IMR-90 (cell line): ENCODE measurements at regions not wholly inside any gene's neighbourhood (a gene's known extent, or its start where the extent isn't known, plus 50 kb on each side); places are given as distances from the start of the nearest gene placed in this dataset.

ENCODE experiments used
- ATAC-seq: fragments of 200-7000 bp; cut with Tn5 transposase; 2 replicates; pipeline ENCODE4 v1.9.1; 2020; ENCODE audit warnings: low read depth, mild to moderate bottlenecking, moderate library complexity
- BruUV-seq: library from RNA; stranded (reverse); fragments of 400-500 nt; replicated peaks from 2 replicates; lab custom pipeline; 2021; lab: Mats Ljungman, UMichigan
- CTCF ChIA-PET: fragments of 300-600 bp; formaldehyde crosslinking; extraction: SDS; loops from one replicate; lab custom pipeline; 2021; ENCODE audit warnings: antibody characterized with exemption; lab: Yijun Ruan, JAX
- POLR2A ChIA-PET: fragments of 300-600 bp; sonication (Branson Sonifier 250); formaldehyde crosslinking; loops from one replicate; lab custom pipeline; 2022; ENCODE audit warnings: antibody characterized with exemption; ENCODE audit not compliant: unreplicated experiment; lab: Charles Lee
- DNase-seq: peaks from one replicate; pipeline ENCODE4 v3.0.0; 2013
- H2AFZ ChIP-seq: replicated peaks from 2 replicates; pipeline ENCODE3; 2013; ENCODE audit warnings: low read length, mild to moderate bottlenecking; ENCODE audit not compliant: poor library complexity
- H2AK5ac ChIP-seq: 2 replicates; pipeline ENCODE4 v1.6.1; 2013; ENCODE audit warnings: low read depth, low read length, inconsistent platforms
- H2AK9ac ChIP-seq: replicated peaks from 2 replicates; pipeline ENCODE3; 2013; ENCODE audit warnings: mild to moderate bottlenecking, low read depth, low read length, moderate library complexity; ENCODE audit not compliant: poor library complexity
- H2BK120ac ChIP-seq: 2 replicates; pipeline ENCODE4 v1.6.1; 2013; ENCODE audit warnings: low read depth, low read length, inconsistent platforms
- H2BK15ac ChIP-seq: 3 replicates; pipeline ENCODE4 v1.6.1; 2013; ENCODE audit warnings: low read depth, low read length, inconsistent platforms
- H2BK20ac ChIP-seq: 2 replicates; pipeline ENCODE4 v1.6.1; 2013; ENCODE audit warnings: low read depth, mild to moderate bottlenecking, inconsistent platforms, low read length, moderate library complexity
- H2BK5ac ChIP-seq: 2 replicates; pipeline ENCODE4 v1.6.1; 2013; ENCODE audit warnings: mild to moderate bottlenecking, low read depth, low read length, inconsistent platforms; ENCODE audit not compliant: poor library complexity, severe bottlenecking
- H3K14ac ChIP-seq: replicated peaks from 2 replicates; pipeline ENCODE4 v1.6.1; 2013; ENCODE audit warnings: low read depth, low read length, inconsistent platforms
- H3K18ac ChIP-seq: 2 replicates; pipeline ENCODE4 v1.6.1; 2013; ENCODE audit warnings: low read depth, low read length, control low read depth
- H3K23ac ChIP-seq: 2 replicates; pipeline ENCODE4 v1.6.1; 2013; ENCODE audit warnings: low read depth, low read length, inconsistent platforms
- H3K27ac ChIP-seq: 2 replicates; pipeline ENCODE4 v1.5.1; 2013; ENCODE audit warnings: mild to moderate bottlenecking, control low read depth, low read length; ENCODE audit not compliant: insufficient read depth
- H3K27me3 ChIP-seq: 2 replicates; pipeline ENCODE4 v1.6.1; 2013; ENCODE audit warnings: low read length; ENCODE audit not compliant: control insufficient read depth, insufficient read depth
- H3K36me3 ChIP-seq: 2 replicates; pipeline ENCODE4 v1.6.1; 2013; ENCODE audit warnings: low read length, mixed read lengths; ENCODE audit not compliant: control insufficient read depth, insufficient read depth
- H3K4ac ChIP-seq: 2 replicates; pipeline ENCODE4 v1.6.1; 2013; ENCODE audit warnings: low read depth, low read length, inconsistent platforms
- H3K4me1 ChIP-seq: 2 replicates; pipeline ENCODE4 v1.6.1; 2013; ENCODE audit warnings: low read length, mixed read lengths; ENCODE audit not compliant: control insufficient read depth, insufficient read depth
- H3K4me2 ChIP-seq: 2 replicates; pipeline ENCODE4 v1.6.1; 2013; ENCODE audit warnings: low read depth, mild to moderate bottlenecking, control low read depth, low read length, moderate library complexity
- H3K4me3 ChIP-seq: 2 replicates; pipeline ENCODE4 v1.5.1; 2013; ENCODE audit warnings: low read depth, mild to moderate bottlenecking, control low read depth, low read length, moderate library complexity; ENCODE audit not compliant: insufficient read depth
- H3K56ac ChIP-seq: 2 replicates; pipeline ENCODE4 v1.6.1; 2013; ENCODE audit warnings: low read length, inconsistent platforms; ENCODE audit not compliant: insufficient read depth; ENCODE audit errors: extremely low read depth
- H3K79me1 ChIP-seq, 2 experiments: 2 replicates each; pipeline ENCODE4 v1.6.1; 2013; ENCODE audit warnings: low read length in 2 of 2, inconsistent platforms in 1 of 2, low read depth in 1 of 2
- H3K9ac ChIP-seq: 2 replicates; pipeline ENCODE4 v1.6.1; 2013; ENCODE audit warnings: low read depth, low read length, control low read depth
- H3K9me1 ChIP-seq: 2 replicates; pipeline ENCODE4 v1.6.1; 2013; ENCODE audit warnings: low read length, inconsistent platforms; ENCODE audit not compliant: insufficient read depth
- H3K9me3 ChIP-seq: 2 replicates; pipeline ENCODE4 v1.6.1; 2013; ENCODE audit warnings: low read length; ENCODE audit not compliant: control insufficient read depth, insufficient read depth
- H4K20me1 ChIP-seq: 2 replicates; pipeline ENCODE4 v1.6.1; 2013; ENCODE audit warnings: low read length, inconsistent platforms; ENCODE audit not compliant: insufficient read depth
- H4K5ac ChIP-seq: 2 replicates; pipeline ENCODE4 v1.6.1; 2013; ENCODE audit warnings: mild to moderate bottlenecking, low read depth, low read length, control low read depth
- H4K8ac ChIP-seq, 2 experiments: 2 replicates each; pipeline ENCODE4 v1.6.1; 2013; ENCODE audit warnings: low read depth in 2 of 2, low read length in 2 of 2, control low read depth in 1 of 2, inconsistent platforms in 1 of 2
- H4K91ac ChIP-seq: 2 replicates; pipeline ENCODE4 v1.6.1; 2013; ENCODE audit warnings: low read depth, low read length, inconsistent platforms; ENCODE audit not compliant: insufficient read depth
- BHLHE40 ChIP-seq: fragments of 150-350 bp; IDR thresholded peaks from 2 replicates; pipeline ENCODE4 v1.6.1; 2016; ENCODE audit warnings: mild to moderate bottlenecking, low read depth, low read length
- CEBPB ChIP-seq: IDR thresholded peaks from 2 replicates; pipeline ENCODE4 v1.6.1; 2012; ENCODE audit warnings: low read depth, low read length, improper control_type of control experiment
- FOS ChIP-seq: fragments of 150-350 bp; IDR thresholded peaks from 2 replicates; pipeline ENCODE4 v1.6.1; 2016; ENCODE audit warnings: low read depth, low read length
- MAFK ChIP-seq: IDR thresholded peaks from 2 replicates; pipeline ENCODE4 v1.6.1; 2012; ENCODE audit warnings: low read depth, low read length, improper control_type of control experiment
- MAZ ChIP-seq: IDR thresholded peaks from 2 replicates; pipeline ENCODE4 v1.6.1; 2012; ENCODE audit warnings: low read depth, mild to moderate bottlenecking, low read length, improper control_type of control experiment, moderate library complexity, borderline replicate concordance
- NFE2L2 ChIP-seq: fragments of 150-350 bp; IDR thresholded peaks from 2 replicates; pipeline ENCODE4 v1.6.1; 2016; ENCODE audit warnings: low read depth, mild to moderate bottlenecking, low read length
- WGBS, 2 experiments: methylation state at CpG; one replicate each; pipeline versions ENCODE4 v1.1.5 to v1.1.7; 2013; ENCODE audit warnings: missing lambda C conversion rate in 2 of 2; ENCODE audit not compliant: insufficient read length in 1 of 2; ENCODE audit errors: extremely low coverage in 2 of 2; 5-methylcytosine and 5-hydroxymethylcytosine counted together
- dilution Hi-C: fragments of 300-500 bp; cut with HindIII; formaldehyde crosslinking; loops from one replicate; pipeline ENCODE4 v1.14.3; 2018; ENCODE audit warnings: low sequenced_read_pairs; ENCODE audit not compliant: unreplicated experiment
- in situ Hi-C: fragments of 300-500 bp; cut with MboI; formaldehyde crosslinking; loops from 3 replicates; pipeline ENCODE4 v1.14.3; 2019; ENCODE audit warnings: low sequenced_read_pairs, inconsistent platforms, mixed read lengths
- intact Hi-C: fragments of 100-400 bp; cut with micrococcal nuclease; formaldehyde crosslinking; loops from 2 replicates; pipeline ENCODE4 v1.10.0; 2022
- TF ChIP-seq, protein P1 (sequence below): fragments of 150-350 bp; IDR thresholded peaks from 2 replicates; pipeline ENCODE4 v1.6.1; 2016; ENCODE audit warnings: low read depth, mild to moderate bottlenecking, low read length, moderate library complexity, borderline replicate concordance
- TF ChIP-seq, protein P2 (sequence below): fragments of 150-350 bp; IDR thresholded peaks from 2 replicates; pipeline ENCODE4 v1.6.1; 2017; ENCODE audit warnings: mild to moderate bottlenecking, antibody characterized with exemption, low read length, low read depth

DNA sequence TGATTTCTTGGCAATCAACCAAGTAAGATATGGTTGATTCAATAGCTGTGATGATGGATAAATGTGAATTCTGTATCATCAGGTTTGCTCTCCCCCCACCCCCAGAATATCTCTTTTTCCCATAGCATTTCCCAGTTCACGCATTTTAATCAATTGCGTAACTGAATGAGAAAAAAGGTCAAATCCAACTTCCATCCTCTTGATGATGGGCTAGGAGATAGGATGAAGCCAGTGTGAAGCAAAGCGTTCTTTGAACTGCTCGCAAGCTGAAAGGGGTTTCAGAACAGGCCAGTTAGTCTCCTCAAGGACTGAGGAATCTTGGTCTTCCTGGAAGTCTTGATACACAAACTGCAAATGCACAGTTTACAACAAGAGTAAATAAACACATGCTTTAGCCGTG is 94.5 kb upstream of the ARMC3 start:
- TF ChIP-seq NFE2L2 (no peak), FOS (no peak), CEBPB (peak; percentile 71), MAFK (no peak), BHLHE40 (no peak), MAZ (no peak)
- TF ChIP-seq, protein P1, sequence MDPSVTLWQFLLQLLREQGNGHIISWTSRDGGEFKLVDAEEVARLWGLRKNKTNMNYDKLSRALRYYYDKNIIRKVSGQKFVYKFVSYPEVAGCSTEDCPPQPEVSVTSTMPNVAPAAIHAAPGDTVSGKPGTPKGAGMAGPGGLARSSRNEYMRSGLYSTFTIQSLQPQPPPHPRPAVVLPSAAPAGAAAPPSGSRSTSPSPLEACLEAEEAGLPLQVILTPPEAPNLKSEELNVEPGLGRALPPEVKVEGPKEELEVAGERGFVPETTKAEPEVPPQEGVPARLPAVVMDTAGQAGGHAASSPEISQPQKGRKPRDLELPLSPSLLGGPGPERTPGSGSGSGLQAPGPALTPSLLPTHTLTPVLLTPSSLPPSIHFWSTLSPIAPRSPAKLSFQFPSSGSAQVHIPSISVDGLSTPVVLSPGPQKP = no peak
- TF ChIP-seq, protein P2, sequence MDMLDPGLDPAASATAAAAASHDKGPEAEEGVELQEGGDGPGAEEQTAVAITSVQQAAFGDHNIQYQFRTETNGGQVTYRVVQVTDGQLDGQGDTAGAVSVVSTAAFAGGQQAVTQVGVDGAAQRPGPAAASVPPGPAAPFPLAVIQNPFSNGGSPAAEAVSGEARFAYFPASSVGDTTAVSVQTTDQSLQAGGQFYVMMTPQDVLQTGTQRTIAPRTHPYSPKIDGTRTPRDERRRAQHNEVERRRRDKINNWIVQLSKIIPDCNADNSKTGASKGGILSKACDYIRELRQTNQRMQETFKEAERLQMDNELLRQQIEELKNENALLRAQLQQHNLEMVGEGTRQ = no peak
- ChIA-PET POLR2A (no interaction called here), CTCF (no interaction called here)
- H3K36me3 ChIP-seq = no peaks in the 10 kb centered on the region
- dilution Hi-C loops = no loop called here
- H2BK120ac ChIP-seq = peak overlapping the region; percentile 30; the same call in 1 of the 2 replicates
- H2AK5ac ChIP-seq = no peak overlapping the region
- no peak overlapping the region for H3K4ac ChIP-seq
- no peak overlapping the region for H2AFZ ChIP-seq
- peaks cover 3% of the 10 kb centered on the region for H3K4me1 ChIP-seq
- H4K20me1 ChIP-seq = no peaks in the 10 kb centered on the region
- no peak overlapping the region for H2AK9ac ChIP-seq
- no peak overlapping the region for H3K9ac ChIP-seq
- DNase-seq (no peak), ATAC-seq (peak; percentile 60)
- peak overlapping the region; percentile 13; the same call in 1 of the 2 replicates for H2BK20ac ChIP-seq
- H3K9me1 ChIP-seq = no peaks in the 10 kb centered on the region
- H3K18ac ChIP-seq = no peak overlapping the region
- H3K23ac ChIP-seq = no peak overlapping the region
- in situ Hi-C loops = no loop called here
- WGBS, 2 experiments = no CpG with 5 or more reads among the region's 5 CpGs
- intact Hi-C loops = no loop called here
- H2BK15ac ChIP-seq = no peak overlapping the region
- H3K14ac ChIP-seq = no peak overlapping the region
- H4K91ac ChIP-seq = no peak overlapping the region
- no peak overlapping the region for H3K27ac ChIP-seq
- no peaks in the 10 kb centered on the region for H3K79me1 ChIP-seq
- H3K4me3 ChIP-seq = no peak overlapping the region
- H3K4me2 ChIP-seq = no peak overlapping the region
- H3K9me3 ChIP-seq = no peaks in the 10 kb centered on the region
- no peak overlapping the region for H2BK5ac ChIP-seq
- H4K5ac ChIP-seq = no peak overlapping the region
- peak overlapping the region in 1 of 2 experiments; percentile 21; a peak in 1 of 4 replicates for H4K8ac ChIP-seq
- no peaks in the 10 kb centered on the region for H3K27me3 ChIP-seq
- no TSS peak for BruUV-seq
- no peak overlapping the region for H3K56ac ChIP-seq
